ENCODE measurements at regions not wholly inside any gene's neighbourhood (a gene's known extent, or its start where the extent isn't known, plus 50 kb on each side); places are given as distances from the start of the nearest gene placed in this dataset.

DNA sequence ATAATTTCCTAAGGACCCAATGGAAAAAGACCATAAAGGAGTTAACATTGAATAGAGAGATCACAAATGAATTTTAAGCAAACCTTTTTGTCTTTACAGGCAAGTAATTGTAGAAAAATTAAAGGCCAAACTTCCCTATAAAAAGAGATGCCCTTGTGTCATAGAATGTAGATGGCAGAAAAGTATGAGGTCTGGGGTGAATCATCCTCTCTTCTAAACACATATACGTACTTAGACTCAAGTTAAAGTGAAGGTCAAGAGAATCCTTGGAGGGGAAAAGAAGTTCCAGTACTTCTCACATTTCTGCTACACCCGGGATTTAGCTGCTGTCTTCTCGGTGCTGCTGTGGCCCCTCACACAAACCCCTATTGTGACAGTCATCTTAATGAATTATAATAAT lies 116.2 kb upstream of the ARID2 start:
- Histone ChIP-seq H3K4me1 (ENCODE audit: control insufficient read depth in 2 of 2, insufficient read depth in 2 of 2, low read length in 1 of 2) (peaks cover 0 to 3% of the 10 kb centered on the region in 2 donors), H3K27ac (ENCODE audit: low read depth in 2 of 2, low read length in 1 of 2) (no peak overlapping the region), H3K4me3 (ENCODE audit: low read depth in 1 of 2, low read length in 2 of 2) (no peak overlapping the region), H3K27me3 (ENCODE audit: control insufficient read depth in 1 of 2, insufficient read depth in 2 of 2, low read length in 2 of 2) (no peaks in the 10 kb centered on the region), H3K36me3 (ENCODE audit: control insufficient read depth in 2 of 2, insufficient read depth in 2 of 2, low read length in 1 of 2) (no peaks in the 10 kb centered on the region), H3K9me3 (ENCODE audit: control insufficient read depth in 2 of 2, insufficient read depth in 1 of 2, low read depth in 1 of 2, low read length in 1 of 2) (no peaks in the 10 kb centered on the region)
- 72 to 81% methylated on average over 3 of the region's 3 CpGs for WGBS, 2 donors

DNA sequence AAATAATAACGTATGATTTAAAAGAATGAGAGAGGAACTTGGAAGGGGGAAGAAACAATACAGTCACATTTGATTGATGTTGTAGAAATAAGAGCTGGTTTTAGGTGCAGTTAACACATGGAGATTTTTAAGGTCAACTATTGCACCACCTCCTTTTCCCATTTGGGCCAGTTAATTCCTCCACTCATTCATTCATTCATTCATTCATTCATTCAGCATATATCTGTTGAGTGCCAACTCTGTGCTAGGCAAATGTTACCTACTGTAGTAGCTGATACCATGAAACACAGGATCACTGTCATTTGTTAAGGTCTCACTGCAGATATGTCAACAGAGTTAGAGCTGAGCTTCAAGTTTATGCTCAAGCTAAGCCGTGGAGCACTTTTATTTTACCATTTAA lies 115.7 kb upstream of the ARID2 start:
- H3K27ac ChIP-seq (ENCODE audit: low read depth in 2 of 2, low read length in 1 of 2): no peak overlapping the region
- H3K27me3 ChIP-seq (ENCODE audit: control insufficient read depth in 1 of 2, insufficient read depth in 2 of 2, low read length in 2 of 2): no peaks in the 10 kb centered on the region
- H3K36me3 ChIP-seq (ENCODE audit: control insufficient read depth in 2 of 2, insufficient read depth in 2 of 2, low read length in 1 of 2): no peaks in the 10 kb centered on the region
- H3K9me3 ChIP-seq (ENCODE audit: control insufficient read depth in 2 of 2, insufficient read depth in 1 of 2, low read depth in 1 of 2, low read length in 1 of 2): no peaks in the 10 kb centered on the region
- H3K4me3 ChIP-seq (ENCODE audit: low read depth in 1 of 2, low read length in 2 of 2): no peak overlapping the region
- WGBS, 2 donors: 71 to 78% methylated on average over 2 of the region's 2 CpGs
- H3K4me1 ChIP-seq (ENCODE audit: control insufficient read depth in 2 of 2, insufficient read depth in 2 of 2, low read length in 1 of 2): peaks cover 0 to 3% of the 10 kb centered on the region in 2 donors

DNA sequence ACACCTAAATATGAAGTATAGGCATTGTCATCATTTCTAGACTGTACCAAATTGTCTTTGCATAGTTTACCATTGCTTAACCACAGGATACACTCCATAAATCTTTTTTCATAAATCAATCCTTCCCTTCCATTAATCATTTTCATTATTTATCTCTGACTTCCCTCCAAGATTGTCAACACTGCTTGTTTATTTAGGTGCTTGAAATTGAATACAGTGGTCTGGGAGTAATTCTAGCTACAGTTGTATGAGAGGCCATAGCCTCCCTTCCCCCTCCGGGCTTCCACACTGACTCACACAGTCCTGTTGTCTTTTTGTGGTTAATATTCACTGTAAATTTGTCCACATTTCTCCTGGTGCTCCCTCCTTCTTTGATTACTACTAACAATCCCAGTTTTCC lies 114.2 kb upstream of the ARID2 start:
- Histone ChIP-seq H3K4me3 (ENCODE audit: low read depth in 1 of 2, low read length in 2 of 2) (no peak overlapping the region), H3K4me1 (ENCODE audit: control insufficient read depth in 2 of 2, insufficient read depth in 2 of 2, low read length in 1 of 2) (peaks cover 0 to 3% of the 10 kb centered on the region in 2 donors), H3K36me3 (ENCODE audit: control insufficient read depth in 2 of 2, insufficient read depth in 2 of 2, low read length in 1 of 2) (no peaks in the 10 kb centered on the region), H3K9me3 (ENCODE audit: control insufficient read depth in 2 of 2, insufficient read depth in 1 of 2, low read depth in 1 of 2, low read length in 1 of 2) (no peaks in the 10 kb centered on the region), H3K27ac (ENCODE audit: low read depth in 2 of 2, low read length in 1 of 2) (no peak overlapping the region), H3K27me3 (ENCODE audit: control insufficient read depth in 1 of 2, insufficient read depth in 2 of 2, low read length in 2 of 2) (no peaks in the 10 kb centered on the region)
- 28 to 41% methylated on average over 1 of the region's 1 CpG for WGBS, 2 donors

DNA sequence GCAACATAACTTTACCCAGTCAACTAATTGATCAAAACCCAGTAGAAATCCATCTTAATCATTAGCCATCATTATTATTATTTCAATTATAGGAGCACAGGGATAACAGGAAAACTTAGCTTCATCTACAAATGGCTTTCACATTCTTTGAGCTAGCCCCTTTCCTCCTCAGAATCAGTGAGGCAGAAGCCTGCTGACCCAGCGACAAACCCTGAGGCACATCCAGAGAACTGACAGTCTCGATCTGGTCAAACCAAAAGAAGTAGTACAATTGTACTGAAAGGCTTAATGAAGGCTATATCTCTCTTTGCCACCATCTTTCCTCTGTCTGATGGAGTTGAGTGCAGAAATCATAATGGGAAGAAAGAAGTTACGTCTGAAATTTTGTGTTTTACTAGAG lies 109.8 kb upstream of the ARID2 start:
- Histone ChIP-seq H3K36me3 (ENCODE audit: control insufficient read depth in 2 of 2, insufficient read depth in 2 of 2, low read length in 1 of 2) (no peaks in the 10 kb centered on the region), H3K9me3 (ENCODE audit: control insufficient read depth in 2 of 2, insufficient read depth in 1 of 2, low read depth in 1 of 2, low read length in 1 of 2) (no peaks in the 10 kb centered on the region), H3K27ac (ENCODE audit: low read depth in 2 of 2, low read length in 1 of 2) (no peak overlapping the region), H3K4me3 (ENCODE audit: low read depth in 1 of 2, low read length in 2 of 2) (no peak overlapping the region), H3K27me3 (ENCODE audit: control insufficient read depth in 1 of 2, insufficient read depth in 2 of 2, low read length in 2 of 2) (no peaks in the 10 kb centered on the region), H3K4me1 (ENCODE audit: control insufficient read depth in 2 of 2, insufficient read depth in 2 of 2, low read length in 1 of 2) (no peaks in the 10 kb centered on the region)
- 93 to 98% methylated on average over 3 of the region's 3 CpGs for WGBS, 2 donors

DNA sequence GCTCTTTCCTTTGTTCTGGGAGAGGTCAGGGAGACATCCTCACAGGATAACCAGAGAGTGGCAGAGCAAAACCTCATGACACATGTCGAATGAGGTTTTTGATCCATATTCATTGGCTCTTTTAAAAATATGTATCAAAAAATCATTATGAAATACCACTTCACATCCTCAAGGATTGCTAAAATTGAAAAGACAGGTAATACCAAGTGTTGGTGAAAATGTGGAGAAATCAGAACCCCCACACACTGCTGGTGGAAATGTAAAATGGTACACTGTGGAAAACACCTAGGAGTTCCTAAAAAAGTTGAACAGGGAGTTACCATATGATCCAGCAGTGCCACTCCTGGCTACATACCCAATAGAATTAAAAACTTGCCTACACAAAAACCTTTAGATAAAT lies 107.8 kb upstream of the ARID2 start:
- 96 to 99% methylated on average over 1 of the region's 1 CpG for WGBS, 2 donors
- no peak overlapping the region for H3K27ac ChIP-seq (ENCODE audit: low read depth in 2 of 2, low read length in 1 of 2)
- H3K9me3 ChIP-seq (ENCODE audit: control insufficient read depth in 2 of 2, insufficient read depth in 1 of 2, low read depth in 1 of 2, low read length in 1 of 2): no peaks in the 10 kb centered on the region
- no peak overlapping the region for H3K4me3 ChIP-seq (ENCODE audit: low read depth in 1 of 2, low read length in 2 of 2)
- H3K27me3 ChIP-seq (ENCODE audit: control insufficient read depth in 1 of 2, insufficient read depth in 2 of 2, low read length in 2 of 2): no peaks in the 10 kb centered on the region
- H3K4me1 ChIP-seq (ENCODE audit: control insufficient read depth in 2 of 2, insufficient read depth in 2 of 2, low read length in 1 of 2): no peaks in the 10 kb centered on the region
- H3K36me3 ChIP-seq (ENCODE audit: control insufficient read depth in 2 of 2, insufficient read depth in 2 of 2, low read length in 1 of 2): no peaks in the 10 kb centered on the region

DNA sequence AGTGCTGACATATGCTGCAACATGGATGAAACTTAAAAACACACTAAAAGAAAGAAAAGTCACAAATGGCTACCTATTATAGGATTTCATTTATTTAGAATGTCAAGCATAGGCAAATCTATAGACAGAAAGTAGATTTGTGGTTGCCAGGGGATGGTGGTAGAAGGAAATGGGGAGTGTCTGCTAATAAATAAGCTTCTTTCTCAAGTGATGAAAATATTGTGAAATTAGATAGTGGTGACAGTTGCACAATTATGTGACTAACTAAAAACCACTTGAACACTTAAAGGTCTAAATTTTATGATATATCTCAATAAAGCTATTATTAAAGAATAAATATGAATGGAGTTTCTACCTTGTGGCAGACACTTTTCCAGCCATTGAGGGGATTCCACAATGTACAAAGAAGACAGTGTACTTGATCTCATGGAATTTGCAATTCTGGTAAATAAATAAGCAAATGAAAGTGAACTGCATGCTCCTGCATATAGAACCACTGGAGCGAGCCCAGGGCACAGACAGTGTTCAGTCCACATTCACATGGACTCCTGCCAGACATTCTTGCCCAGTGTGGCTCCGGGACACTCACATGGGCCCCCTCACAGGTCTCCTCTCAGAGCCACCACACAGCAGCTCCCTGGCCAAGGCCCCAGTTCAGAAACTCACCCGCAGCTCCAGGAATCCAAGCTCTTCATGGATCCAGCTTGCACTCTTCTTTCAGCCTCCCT lies 107.1 kb upstream of the ARID2 start:
- H3K36me3 ChIP-seq (ENCODE audit: control insufficient read depth in 2 of 2, insufficient read depth in 2 of 2, low read length in 1 of 2): no peaks in the 10 kb centered on the region
- no peaks in the 10 kb centered on the region for H3K27me3 ChIP-seq (ENCODE audit: control insufficient read depth in 1 of 2, insufficient read depth in 2 of 2, low read length in 2 of 2)
- 82 to 86% methylated on average over 3 of the region's 3 CpGs for WGBS, 2 donors
- H3K9me3 ChIP-seq (ENCODE audit: control insufficient read depth in 2 of 2, insufficient read depth in 1 of 2, low read depth in 1 of 2, low read length in 1 of 2): no peaks in the 10 kb centered on the region
- no peaks in the 10 kb centered on the region for H3K4me1 ChIP-seq (ENCODE audit: control insufficient read depth in 2 of 2, insufficient read depth in 2 of 2, low read length in 1 of 2)
- no peak overlapping the region for H3K27ac ChIP-seq (ENCODE audit: low read depth in 2 of 2, low read length in 1 of 2)
- no peak overlapping the region for H3K4me3 ChIP-seq (ENCODE audit: low read depth in 1 of 2, low read length in 2 of 2)

DNA sequence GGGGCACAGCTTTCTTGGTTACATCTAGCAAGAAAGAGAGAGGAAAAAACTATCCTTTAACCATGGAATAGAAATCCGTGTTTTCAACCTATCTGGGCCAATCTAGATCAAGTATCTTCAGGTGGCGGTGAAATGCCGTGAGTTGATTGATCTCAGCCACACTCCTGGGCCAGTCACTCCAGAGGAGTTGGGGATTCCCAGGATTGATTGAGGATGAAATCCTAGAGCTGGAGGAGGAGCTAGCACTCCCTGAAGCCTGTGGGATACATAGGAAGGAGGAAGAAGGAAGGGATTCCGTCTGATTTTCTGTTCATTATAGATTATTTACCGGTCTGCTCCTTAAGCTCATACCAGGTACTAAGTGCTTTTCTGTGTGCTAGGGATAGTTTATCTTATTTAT lies 106.3 kb upstream of the ARID2 start:
- no peaks in the 10 kb centered on the region for H3K9me3 ChIP-seq (ENCODE audit: control insufficient read depth in 2 of 2, insufficient read depth in 1 of 2, low read depth in 1 of 2, low read length in 1 of 2)
- no peaks in the 10 kb centered on the region for H3K36me3 ChIP-seq (ENCODE audit: control insufficient read depth in 2 of 2, insufficient read depth in 2 of 2, low read length in 1 of 2)
- no peaks in the 10 kb centered on the region for H3K27me3 ChIP-seq (ENCODE audit: control insufficient read depth in 1 of 2, insufficient read depth in 2 of 2, low read length in 2 of 2)
- no peak overlapping the region for H3K27ac ChIP-seq (ENCODE audit: low read depth in 2 of 2, low read length in 1 of 2)
- H3K4me1 ChIP-seq (ENCODE audit: control insufficient read depth in 2 of 2, insufficient read depth in 2 of 2, low read length in 1 of 2): no peaks in the 10 kb centered on the region
- H3K4me3 ChIP-seq (ENCODE audit: low read depth in 1 of 2, low read length in 2 of 2): no peak overlapping the region
- WGBS, 2 donors: 74 to 80% methylated on average over 5 of the region's 5 CpGs

DNA sequence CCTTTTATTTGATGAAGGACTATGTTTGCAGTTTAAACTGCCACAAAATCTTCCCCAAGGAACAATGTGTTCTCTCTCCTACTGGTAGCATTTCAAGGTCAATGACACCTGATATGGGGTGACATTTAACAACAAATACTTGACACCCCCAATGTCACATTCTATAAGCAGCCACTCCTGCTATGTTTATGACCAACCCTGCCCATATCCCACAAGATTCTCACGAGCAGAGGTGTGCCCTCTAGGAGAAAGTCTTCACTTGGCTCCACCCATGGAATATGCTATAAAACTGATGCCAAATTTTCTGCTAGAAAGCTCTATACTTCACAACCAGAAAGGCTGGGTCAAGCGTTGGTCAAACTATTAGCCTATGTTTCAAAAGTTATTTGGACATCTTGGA lies 105.6 kb upstream of the ARID2 start:
- Histone ChIP-seq H3K27me3 (ENCODE audit: control insufficient read depth in 1 of 2, insufficient read depth in 2 of 2, low read length in 2 of 2) (no peaks in the 10 kb centered on the region), H3K9me3 (ENCODE audit: control insufficient read depth in 2 of 2, insufficient read depth in 1 of 2, low read depth in 1 of 2, low read length in 1 of 2) (no peaks in the 10 kb centered on the region), H3K4me1 (ENCODE audit: control insufficient read depth in 2 of 2, insufficient read depth in 2 of 2, low read length in 1 of 2) (no peaks in the 10 kb centered on the region), H3K27ac (ENCODE audit: low read depth in 2 of 2, low read length in 1 of 2) (no peak overlapping the region), H3K4me3 (ENCODE audit: low read depth in 1 of 2, low read length in 2 of 2) (no peak overlapping the region), H3K36me3 (ENCODE audit: control insufficient read depth in 2 of 2, insufficient read depth in 2 of 2, low read length in 1 of 2) (no peaks in the 10 kb centered on the region)
- WGBS, 2 donors: 63 to 67% methylated on average over 2 of the region's 2 CpGs

DNA sequence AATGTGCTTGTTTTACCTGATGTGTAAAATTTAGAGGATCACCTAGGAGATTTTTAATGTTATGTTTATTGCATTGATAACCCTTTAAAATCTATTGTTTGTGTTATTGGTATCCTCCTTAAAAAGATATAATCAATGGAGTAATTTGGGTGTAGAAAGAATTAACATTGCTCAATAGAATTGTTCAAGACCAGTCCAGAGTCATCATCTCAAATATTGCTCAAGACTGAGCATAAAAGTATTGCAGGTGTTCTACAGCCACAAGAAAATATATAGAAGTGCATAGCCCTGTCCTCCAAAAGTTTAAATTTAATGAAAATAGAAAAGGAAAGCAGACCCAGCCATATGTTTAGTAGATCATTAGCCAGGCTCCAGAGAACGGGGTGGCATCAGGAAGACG lies 102.5 kb upstream of the ARID2 start:
- no peaks in the 10 kb centered on the region for H3K36me3 ChIP-seq (ENCODE audit: control insufficient read depth in 2 of 2, insufficient read depth in 2 of 2, low read length in 1 of 2)
- H3K4me1 ChIP-seq (ENCODE audit: control insufficient read depth in 2 of 2, insufficient read depth in 2 of 2, low read length in 1 of 2): no peaks in the 10 kb centered on the region
- no peak overlapping the region for H3K27ac ChIP-seq (ENCODE audit: low read depth in 2 of 2, low read length in 1 of 2)
- no peak overlapping the region for H3K4me3 ChIP-seq (ENCODE audit: low read depth in 1 of 2, low read length in 2 of 2)
- H3K9me3 ChIP-seq (ENCODE audit: control insufficient read depth in 2 of 2, insufficient read depth in 1 of 2, low read depth in 1 of 2, low read length in 1 of 2): peaks cover 0 to 3% of the 10 kb centered on the region in 2 donors
- WGBS, 2 donors: 59 to 67% methylated on average over 2 of the region's 2 CpGs
- H3K27me3 ChIP-seq (ENCODE audit: control insufficient read depth in 1 of 2, insufficient read depth in 2 of 2, low read length in 2 of 2): no peaks in the 10 kb centered on the region

DNA sequence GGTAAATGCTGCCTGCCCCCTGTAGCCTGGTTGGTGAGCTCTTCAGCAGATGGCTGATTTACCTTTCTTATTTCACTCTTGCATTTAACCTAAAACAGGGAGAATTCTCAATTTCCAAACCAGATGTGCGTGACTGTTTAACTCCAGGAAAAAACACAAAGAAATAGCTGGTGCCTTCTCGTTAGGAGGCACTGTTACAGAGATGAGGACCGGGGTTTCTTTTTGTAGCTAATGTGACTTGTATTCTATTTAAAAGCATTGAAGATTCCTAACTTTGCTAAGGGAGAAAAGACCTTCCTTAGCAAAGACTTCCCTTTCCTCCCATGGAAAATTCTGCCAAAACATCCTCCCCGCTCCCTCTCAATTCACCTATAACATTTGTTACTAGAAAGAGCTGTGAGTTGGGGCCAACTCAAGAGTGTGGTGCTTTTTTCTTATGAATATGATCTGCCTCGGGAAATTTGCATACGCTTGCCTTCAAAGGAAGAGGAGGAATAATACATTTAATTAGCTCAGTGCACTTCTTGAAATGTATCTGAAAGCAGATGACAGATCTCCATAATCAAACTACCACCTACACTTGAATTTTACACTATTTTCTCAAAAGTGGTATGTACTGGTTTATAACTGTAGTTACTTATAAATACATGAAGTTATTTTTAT lies 102.0 kb upstream of the ARID2 start:
- no peak overlapping the region for H3K27ac ChIP-seq (ENCODE audit: low read depth in 2 of 2, low read length in 1 of 2)
- 64 to 78% methylated on average over 6 of the region's 6 CpGs for WGBS, 2 donors
- no peaks in the 10 kb centered on the region for H3K36me3 ChIP-seq (ENCODE audit: control insufficient read depth in 2 of 2, insufficient read depth in 2 of 2, low read length in 1 of 2)
- no peak overlapping the region for H3K4me3 ChIP-seq (ENCODE audit: low read depth in 1 of 2, low read length in 2 of 2)
- no peaks in the 10 kb centered on the region for H3K4me1 ChIP-seq (ENCODE audit: control insufficient read depth in 2 of 2, insufficient read depth in 2 of 2, low read length in 1 of 2)
- peaks cover 0 to 4% of the 10 kb centered on the region in 2 donors for H3K9me3 ChIP-seq (ENCODE audit: control insufficient read depth in 2 of 2, insufficient read depth in 1 of 2, low read depth in 1 of 2, low read length in 1 of 2)
- H3K27me3 ChIP-seq (ENCODE audit: control insufficient read depth in 1 of 2, insufficient read depth in 2 of 2, low read length in 2 of 2): no peaks in the 10 kb centered on the region
